Fibroblast of lung (primary cell): ENCODE measurements at regions not wholly inside any gene's neighbourhood (a gene's known extent, or its start where the extent isn't known, plus 50 kb on each side); places are given as distances from the start of the nearest gene placed in this dataset.

ENCODE experiments used
- CTCF ChIP-seq, 2 donors: IDR thresholded peaks in 1 of 2; conservative IDR thresholded peaks in 1 of 2; 1 replicate in 1 of 2; 2 replicates in 1 of 2; pipeline ENCODE4 v1.5.1; 2011 to 2012; ENCODE audit warnings: low read length in 2 of 2, control low read depth in 1 of 2, inconsistent platforms in 1 of 2, low read depth in 1 of 2, mild to moderate bottlenecking in 1 of 2
- EZH2 ChIP-seq: IDR thresholded peaks from 2 replicates; pipeline ENCODE4 v1.5.1; 2012; ENCODE audit warnings: low read length, control low read depth, mild to moderate bottlenecking; ENCODE audit errors: missing control alignments

- TF ChIP-seq CTCF (conservative IDR thresholded peaks at IDR 0.05 in 1 of 2, IDR thresholded peaks at IDR 0.05 in 1 of 2; ENCODE audit: low read depth in 1 of 2, low read length in 2 of 2) (no peak), EZH2 (no peak)
Observed at GRCh38 chr22:48305726-48306235, 1521.9 kb downstream of the BRD1 start.
